H9 (cell line): ENCODE measurements at regions not wholly inside any gene's neighbourhood (a gene's known extent, or its start where the extent isn't known, plus 50 kb on each side); places are given as distances from the start of the nearest gene placed in this dataset.

Experiments
- DNase-seq: peaks from one replicate; pipeline ENCODE4 v3.0.0-alpha.2; 2017
- H2AFZ ChIP-seq: one replicate; pipeline ENCODE4 v1.6.1; 2013; ENCODE audit warnings: mild to moderate bottlenecking, low read length, control low read depth, moderate library complexity
- H2AK5ac ChIP-seq: 2 replicates; pipeline ENCODE4 v1.6.1; 2013; ENCODE audit warnings: low read length, control low read depth, mixed read lengths; ENCODE audit not compliant: insufficient read length
- H2BK120ac ChIP-seq: one replicate; pipeline ENCODE4 v1.6.1; 2013; ENCODE audit warnings: low read depth, mild to moderate bottlenecking, low read length, control low read depth, inconsistent platforms; ENCODE audit not compliant: poor library complexity, severe bottlenecking
- H2BK12ac ChIP-seq: 2 replicates; pipeline ENCODE4 v1.6.1; 2013; ENCODE audit warnings: low read length, control low read depth, mixed read lengths, low read depth; ENCODE audit not compliant: insufficient read length
- H2BK15ac ChIP-seq: 2 replicates; pipeline ENCODE4 v1.6.1; 2013; ENCODE audit warnings: low read depth, low read length, control low read depth
- H2BK20ac ChIP-seq: one replicate; pipeline ENCODE4 v1.6.1; 2013; ENCODE audit warnings: low read depth, mild to moderate bottlenecking, low read length, control low read depth, inconsistent platforms; ENCODE audit not compliant: poor library complexity, severe bottlenecking
- H2BK5ac ChIP-seq: 2 replicates; pipeline ENCODE4 v1.6.1; 2013; ENCODE audit warnings: low read length, control low read depth, mixed read lengths; ENCODE audit not compliant: insufficient read length
- H3K14ac ChIP-seq: 2 replicates; pipeline ENCODE4 v1.6.1; 2013; ENCODE audit warnings: low read length, control low read depth; ENCODE audit not compliant: insufficient read depth
- H3K18ac ChIP-seq: 2 replicates; pipeline ENCODE4 v1.6.1; 2013; ENCODE audit warnings: low read depth, mild to moderate bottlenecking, mixed read lengths, low read length, control low read depth; ENCODE audit not compliant: insufficient read length
- H3K23ac ChIP-seq: 2 replicates; pipeline ENCODE4 v1.6.1; 2013; ENCODE audit warnings: low read length, control low read depth, mixed read lengths, low read depth; ENCODE audit not compliant: insufficient read length
- H3K23me2 ChIP-seq: 2 replicates; pipeline ENCODE4 v1.6.1; 2013; ENCODE audit warnings: low read depth, mild to moderate bottlenecking, mixed read lengths, low read length, control low read depth; ENCODE audit not compliant: insufficient read length, poor library complexity, severe bottlenecking
- H3K27ac ChIP-seq: 2 replicates; pipeline ENCODE4 v1.5.1; 2013; ENCODE audit warnings: low read length, control low read depth, mixed read lengths, low read depth; ENCODE audit not compliant: insufficient read length
- H3K27me3 ChIP-seq: 2 replicates; pipeline ENCODE4 v1.6.1; 2013; ENCODE audit warnings: low read length, control low read depth, inconsistent platforms; ENCODE audit not compliant: insufficient read depth
- H3K4ac ChIP-seq: 2 replicates; pipeline ENCODE4 v1.6.1; 2013; ENCODE audit warnings: low read depth, mild to moderate bottlenecking, control low read depth, inconsistent platforms, low read length, moderate library complexity
- H3K4me1 ChIP-seq: 2 replicates; pipeline ENCODE4 v1.6.1; 2013; ENCODE audit warnings: low read length, control low read depth, inconsistent platforms; ENCODE audit not compliant: insufficient read depth
- H3K4me2 ChIP-seq: 2 replicates; pipeline ENCODE4 v1.6.1; 2013; ENCODE audit warnings: low read length, control low read depth, mixed read lengths; ENCODE audit not compliant: insufficient read length, insufficient read depth
- H3K56ac ChIP-seq: 2 replicates; pipeline ENCODE4 v1.6.1; 2013; ENCODE audit warnings: low read depth, mild to moderate bottlenecking, mixed read lengths, low read length, control low read depth; ENCODE audit not compliant: insufficient read length
- H3K79me1 ChIP-seq: 2 replicates; pipeline ENCODE4 v1.6.1; 2013; ENCODE audit warnings: low read depth, mild to moderate bottlenecking, moderate library complexity, low read length, control low read depth, inconsistent platforms; ENCODE audit not compliant: insufficient read depth, poor library complexity, severe bottlenecking
- H3K79me2 ChIP-seq: 2 replicates; pipeline ENCODE4 v1.6.1; 2013; ENCODE audit warnings: low read length, control low read depth, inconsistent platforms; ENCODE audit not compliant: insufficient read depth
- H3K9ac ChIP-seq: 2 replicates; pipeline ENCODE4 v1.6.1; 2013; ENCODE audit warnings: low read length, control low read depth, mixed read lengths; ENCODE audit not compliant: insufficient read length; ENCODE audit errors: extremely low read depth
- H3K9me3 ChIP-seq: one replicate; pipeline ENCODE4 v1.6.1; 2013; ENCODE audit warnings: low read depth, low read length, inconsistent platforms; ENCODE audit not compliant: control insufficient read depth
- H3T11ph ChIP-seq: one replicate; pipeline ENCODE4 v1.6.1; 2013; ENCODE audit warnings: mild to moderate bottlenecking, low read length, control low read depth, inconsistent platforms
- H4K20me1 ChIP-seq: one replicate; pipeline ENCODE4 v1.6.1; 2013; ENCODE audit not compliant: control insufficient read depth, insufficient read length, insufficient read depth
- H4K5ac ChIP-seq: 2 replicates; pipeline ENCODE4 v1.6.1; 2013; ENCODE audit warnings: low read depth, mild to moderate bottlenecking, mixed read lengths, low read length, control low read depth; ENCODE audit not compliant: insufficient read length
- H4K8ac ChIP-seq: replicated peaks from 2 replicates; pipeline ENCODE4 v1.6.1; 2013; ENCODE audit warnings: low read length, control low read depth, mixed read lengths, low read depth; ENCODE audit not compliant: insufficient read length
- H4K91ac ChIP-seq: 2 replicates; pipeline ENCODE4 v1.6.1; 2013; ENCODE audit warnings: low read depth, mild to moderate bottlenecking, moderate library complexity, mixed read lengths, low read length, control low read depth; ENCODE audit not compliant: insufficient read length
- H3K27ac Mint-ChIP-seq, 3 experiments: 2 replicates in 2 of 3; 3 replicates in 1 of 3; pipeline ENCODE4 v1.8.0; 2020 to 2021; ENCODE audit warnings: mixed read lengths in 3 of 3, mild to moderate bottlenecking in 1 of 3, moderate library complexity in 1 of 3
- H3K27me3 Mint-ChIP-seq: 2 replicates; pipeline ENCODE4 v1.8.0; 2021; ENCODE audit warnings: low read depth, mild to moderate bottlenecking, moderate library complexity, mixed read lengths
- H3K36me3 Mint-ChIP-seq, 3 experiments: 2 replicates in 2 of 3; 3 replicates in 1 of 3; pipeline ENCODE4 v1.8.0; 2020 to 2021; ENCODE audit warnings: low read depth in 3 of 3, mixed read lengths in 3 of 3; ENCODE audit not compliant: insufficient read depth in 1 of 3
- H3K4me1 Mint-ChIP-seq, 2 experiments: 2 replicates each; pipeline ENCODE4 v1.8.0; 2020; ENCODE audit warnings: mixed read lengths in 2 of 2
- H3K4me3 Mint-ChIP-seq, 2 experiments: 2 replicates in 1 of 2; 3 replicates in 1 of 2; pipeline ENCODE4 v1.8.0; 2020 to 2021; ENCODE audit warnings: mild to moderate bottlenecking in 2 of 2, mixed read lengths in 2 of 2, moderate library complexity in 1 of 2
- H3K9me3 Mint-ChIP-seq, 2 experiments: 2 replicates in 1 of 2; 3 replicates in 1 of 2; pipeline ENCODE4 v1.8.0; 2020; ENCODE audit warnings: mild to moderate bottlenecking in 2 of 2, mixed read lengths in 2 of 2, moderate library complexity in 1 of 2
- WGBS: extraction: QIAGEN DNeasy Blood & Tissue Kit; methylation state at CpG from one replicate; pipeline ENCODE4 v1.1.7; 2013; ENCODE audit warnings: missing lambda C conversion rate, low lambda C conversion rate, mixed read lengths; ENCODE audit not compliant: insufficient read length; ENCODE audit errors: extremely low coverage; 5-methylcytosine and 5-hydroxymethylcytosine counted together
- TF ChIP-seq, protein P1 (sequence below): fragments of 200-600 bp; sonication (generic); conservative IDR thresholded peaks from 3 replicates; pipeline ENCODE4 v1.8.0; 2021; ENCODE audit warnings: antibody characterized with exemption, mild to moderate bottlenecking

DNA sequence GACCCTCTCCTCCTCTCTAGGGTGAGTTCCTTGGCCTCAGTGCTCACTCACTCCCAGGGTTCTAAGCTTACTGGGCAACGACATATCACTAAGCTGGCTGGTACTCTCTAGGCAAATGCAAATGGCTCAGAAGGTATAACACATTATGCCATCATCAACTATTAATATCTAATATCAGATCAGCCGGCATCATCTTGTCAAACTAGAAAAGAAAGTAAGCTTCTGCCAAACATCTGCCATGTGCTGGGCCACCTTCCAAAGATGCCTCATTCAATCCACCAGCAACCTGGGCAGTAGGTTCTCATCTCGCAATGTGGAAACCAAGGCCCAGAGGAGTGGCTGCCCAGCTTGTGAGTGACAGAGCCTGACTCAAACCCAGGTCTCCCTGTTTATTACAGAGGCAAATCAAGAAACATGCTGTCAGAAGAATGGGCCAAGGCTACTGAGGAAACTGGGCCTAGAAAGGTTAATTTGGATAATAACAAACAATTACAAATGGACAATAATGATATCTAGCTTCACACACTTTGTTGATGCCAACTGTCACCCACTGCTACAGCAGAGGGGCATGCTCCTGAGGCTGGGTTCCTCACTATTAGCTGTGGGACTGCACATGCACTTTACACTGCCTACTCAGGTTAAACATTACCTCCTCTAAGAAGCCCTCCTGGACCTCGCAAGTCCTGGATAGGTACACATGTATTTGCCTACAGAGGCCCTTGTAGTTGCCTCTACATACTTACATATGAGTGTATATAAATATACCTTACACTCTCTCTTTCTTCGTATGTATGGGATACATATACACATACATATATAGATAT is 183.3 kb upstream of the JUN start:
- Histone ChIP-seq H3K79me2 (no peaks in the 10 kb centered on the region), H2BK120ac (no peak overlapping the region), H3T11ph (no peak overlapping the region), H3K27ac (no peak overlapping the region), H3K23ac (no peak overlapping the region), H2BK5ac (no peak overlapping the region), H3K9ac (no peak overlapping the region), H4K91ac (no peak overlapping the region), H3K79me1 (no peaks in the 10 kb centered on the region), H3K23me2 (no peaks in the 10 kb centered on the region), H3K27me3 (no peaks in the 10 kb centered on the region), H2BK15ac (no peak overlapping the region), H3K14ac (no peak overlapping the region), H2AK5ac (no peak overlapping the region), H3K9me3 (no peaks in the 10 kb centered on the region), H3K4me2 (no peak overlapping the region), H3K56ac (no peak overlapping the region), H3K4me1 (no peaks in the 10 kb centered on the region), H2BK12ac (no peak overlapping the region), H4K5ac (no peak overlapping the region), H4K20me1 (no peaks in the 10 kb centered on the region), H3K4ac (no peak overlapping the region), H2BK20ac (no peak overlapping the region), H2AFZ (no peak overlapping the region), H4K8ac (no peak overlapping the region), H3K18ac (no peak overlapping the region)
- Mint-ChIP-seq H3K4me1 (0 out of 4 replicates have a peak, but pooled peaks cover 0 to 3% of the 10 kb centered on the region in 2 experiments), H3K27me3 (no peaks in the 10 kb centered on the region; the same call in 1 of the 2 replicates), H3K4me3 (no peak overlapping the region), H3K36me3 (no peaks in the 10 kb centered on the region), H3K27ac (no peak overlapping the region), H3K9me3 (no peaks in the 10 kb centered on the region)
- no CpG with 5 or more reads among the region's 5 CpGs for WGBS
- TF ChIP-seq, protein P1, sequence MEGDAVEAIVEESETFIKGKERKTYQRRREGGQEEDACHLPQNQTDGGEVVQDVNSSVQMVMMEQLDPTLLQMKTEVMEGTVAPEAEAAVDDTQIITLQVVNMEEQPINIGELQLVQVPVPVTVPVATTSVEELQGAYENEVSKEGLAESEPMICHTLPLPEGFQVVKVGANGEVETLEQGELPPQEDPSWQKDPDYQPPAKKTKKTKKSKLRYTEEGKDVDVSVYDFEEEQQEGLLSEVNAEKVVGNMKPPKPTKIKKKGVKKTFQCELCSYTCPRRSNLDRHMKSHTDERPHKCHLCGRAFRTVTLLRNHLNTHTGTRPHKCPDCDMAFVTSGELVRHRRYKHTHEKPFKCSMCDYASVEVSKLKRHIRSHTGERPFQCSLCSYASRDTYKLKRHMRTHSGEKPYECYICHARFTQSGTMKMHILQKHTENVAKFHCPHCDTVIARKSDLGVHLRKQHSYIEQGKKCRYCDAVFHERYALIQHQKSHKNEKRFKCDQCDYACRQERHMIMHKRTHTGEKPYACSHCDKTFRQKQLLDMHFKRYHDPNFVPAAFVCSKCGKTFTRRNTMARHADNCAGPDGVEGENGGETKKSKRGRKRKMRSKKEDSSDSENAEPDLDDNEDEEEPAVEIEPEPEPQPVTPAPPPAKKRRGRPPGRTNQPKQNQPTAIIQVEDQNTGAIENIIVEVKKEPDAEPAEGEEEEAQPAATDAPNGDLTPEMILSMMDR: no peak
- DNase-seq: no peak
